ENCODE measurements at regions not wholly inside any gene's neighbourhood (a gene's known extent, or its start where the extent isn't known, plus 50 kb on each side); places are given as distances from the start of the nearest gene placed in this dataset.

DNA sequence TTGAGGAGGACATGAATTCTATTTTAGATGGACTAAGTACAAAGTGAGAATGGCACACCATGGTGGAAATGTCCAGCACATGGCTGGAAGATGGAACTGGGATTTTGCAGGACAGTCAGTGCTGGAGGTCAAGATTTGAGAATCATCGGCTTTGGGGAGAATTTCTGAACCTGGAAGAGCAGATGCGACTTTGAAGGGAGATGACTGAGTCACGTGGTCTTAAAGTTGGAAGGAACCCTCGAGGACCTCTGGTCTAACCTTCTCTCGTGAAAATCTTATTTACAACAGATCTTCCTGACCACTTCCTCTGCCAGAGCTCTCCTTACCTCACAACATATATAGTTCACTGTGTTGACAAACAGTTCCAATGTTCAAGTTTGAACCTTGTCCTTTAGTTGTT lies 415.4 kb downstream of the ATP23 start:
- TF ChIP-seq POLR2A (IDR thresholded peaks at IDR 0.05; ENCODE audit: low read length) (no peak), GATA1 (IDR thresholded peaks at IDR 0.05; ENCODE audit: low read depth, low read length) (no peak)

Measured in erythroblast (primary cell).